AG04450 (cell line): ENCODE measurements at regions not wholly inside any gene's neighbourhood (a gene's known extent, or its start where the extent isn't known, plus 50 kb on each side); places are given as distances from the start of the nearest gene placed in this dataset.

Experiments used
- CTCF ChIA-PET: fragments of 300-600, 350-600 bp; formaldehyde crosslinking; extraction: SDS; loops from one replicate; lab custom pipeline; 2022; ENCODE audit warnings: antibody characterized with exemption, inconsistent platforms; lab: Charles Lee
- POLR2A ChIA-PET: fragments of 350-600 bp; formaldehyde crosslinking; extraction: SDS; loops from one replicate; lab custom pipeline; 2021; ENCODE audit warnings: antibody characterized with exemption, inconsistent platforms; lab: Yijun Ruan, JAX
- DNase-seq: peaks from one replicate; pipeline ENCODE4 v3.0.0-alpha.2; 2011; ENCODE audit warnings: low read depth, low spot score
- H3K27ac ChIP-seq: one replicate; pipeline ENCODE4 v1.5.1; 2012; ENCODE audit warnings: low read depth, low read length, control low read depth
- H3K27me3 ChIP-seq: one replicate; pipeline ENCODE4 v1.6.0; 2012; ENCODE audit warnings: low read length; ENCODE audit not compliant: control insufficient read depth, insufficient read depth
- H3K4me3 ChIP-seq: 2 replicates; pipeline ENCODE4 v1.5.1; 2011; ENCODE audit warnings: mild to moderate bottlenecking, low read depth, low read length, control low read depth
- H3K9me3 ChIP-seq: 2 replicates; pipeline ENCODE4 v1.5.1; 2012; ENCODE audit warnings: low read length; ENCODE audit not compliant: control insufficient read depth, insufficient read depth
- CTCF ChIP-seq: IDR thresholded peaks from 2 replicates; pipeline ENCODE4 v1.5.1; 2011; ENCODE audit warnings: low read depth, low read length, control low read depth, inconsistent platforms

GRCh38 chr13:105587786-105588185 lies 947.7 kb downstream of the EFNB2 start:
- ChIA-PET CTCF (no interaction called here), POLR2A (interaction anchor here (0.7 kb wide), 1 partner anchor 159 kb away, joined by 3 read pairs; no protein-coding TSS in a partner anchor)
- H3K27ac ChIP-seq: no peak overlapping the region
- no peaks in the 10 kb centered on the region for H3K9me3 ChIP-seq
- H3K4me3 ChIP-seq: no peak overlapping the region
- no peak for DNase-seq
- H3K27me3 ChIP-seq: no peaks in the 10 kb centered on the region
- no peak for TF ChIP-seq CTCF

DNA sequence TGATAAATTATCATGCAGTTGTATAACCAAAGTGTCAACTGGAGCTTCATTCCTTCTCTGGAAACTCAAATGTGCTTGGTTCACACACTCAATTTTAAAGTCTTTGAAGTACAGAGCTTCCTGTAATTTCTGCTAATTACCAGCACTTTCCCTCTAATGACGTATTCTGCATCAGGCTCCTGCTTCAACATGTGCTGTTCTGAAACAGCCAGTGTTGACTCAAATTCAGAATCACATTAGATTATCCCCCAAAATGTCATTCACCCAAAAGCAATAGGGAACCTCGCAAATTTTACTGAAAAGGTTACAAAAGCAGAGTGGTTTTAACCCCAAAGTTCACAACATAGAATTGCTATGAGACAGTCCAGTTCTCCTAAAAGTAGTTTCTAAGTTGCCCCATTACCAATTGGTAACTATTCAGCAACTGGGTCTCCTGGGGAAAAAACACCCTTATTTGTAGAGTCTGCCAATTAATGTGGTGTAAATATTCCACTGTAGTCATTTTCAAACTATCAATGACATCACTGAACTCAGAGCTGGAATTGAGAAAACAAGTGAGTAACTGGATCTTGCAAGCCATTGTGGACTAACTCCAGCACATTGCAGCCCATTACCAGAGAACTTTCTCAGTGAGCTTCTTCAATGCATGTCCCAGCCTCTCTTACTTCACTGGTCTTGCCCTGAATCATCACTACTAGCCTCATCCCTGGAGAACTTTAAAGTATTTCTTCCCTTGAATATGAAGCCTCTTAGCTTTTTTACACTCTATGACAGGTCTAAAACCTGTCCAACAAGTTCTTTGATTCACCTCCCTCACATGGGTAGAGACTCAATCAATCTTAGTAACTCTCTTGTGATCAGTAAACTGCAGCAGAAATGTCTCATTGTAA lies 955.4 kb downstream of the EFNB2 start:
- DNase-seq: no peak
- Histone ChIP-seq H3K27me3 (no peaks in the 10 kb centered on the region), H3K9me3 (no peaks in the 10 kb centered on the region), H3K27ac (no peak overlapping the region), H3K4me3 (no peak overlapping the region)
- ChIA-PET CTCF (no interaction called here), POLR2A (no interaction called here)
- no peak for TF ChIP-seq CTCF

DNA sequence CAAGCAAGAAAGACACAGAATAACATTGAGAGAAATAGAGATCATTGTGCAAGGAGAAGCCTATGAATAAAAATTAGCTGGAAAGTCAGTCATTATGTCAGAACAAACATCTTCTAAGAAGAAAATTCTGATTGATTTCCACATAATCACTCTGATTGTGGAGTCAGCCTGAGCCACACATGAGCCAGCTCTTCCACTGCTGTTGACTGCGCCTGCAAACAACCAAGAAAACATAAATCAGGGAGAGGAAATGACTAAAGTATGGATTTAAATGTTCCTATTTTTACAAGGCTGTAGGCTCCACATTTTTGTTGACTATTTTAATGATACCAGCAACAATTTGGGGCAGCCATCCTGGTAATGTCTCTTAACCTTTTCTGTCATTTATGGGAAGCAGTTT lies 962.3 kb downstream of the EFNB2 start:
- Histone ChIP-seq H3K9me3 (no peaks in the 10 kb centered on the region), H3K4me3 (no peak overlapping the region), H3K27me3 (no peaks in the 10 kb centered on the region), H3K27ac (no peak overlapping the region)
- TF ChIP-seq CTCF: no peak
- DNase-seq: no peak
- ChIA-PET POLR2A (no interaction called here), CTCF (no interaction called here)

DNA sequence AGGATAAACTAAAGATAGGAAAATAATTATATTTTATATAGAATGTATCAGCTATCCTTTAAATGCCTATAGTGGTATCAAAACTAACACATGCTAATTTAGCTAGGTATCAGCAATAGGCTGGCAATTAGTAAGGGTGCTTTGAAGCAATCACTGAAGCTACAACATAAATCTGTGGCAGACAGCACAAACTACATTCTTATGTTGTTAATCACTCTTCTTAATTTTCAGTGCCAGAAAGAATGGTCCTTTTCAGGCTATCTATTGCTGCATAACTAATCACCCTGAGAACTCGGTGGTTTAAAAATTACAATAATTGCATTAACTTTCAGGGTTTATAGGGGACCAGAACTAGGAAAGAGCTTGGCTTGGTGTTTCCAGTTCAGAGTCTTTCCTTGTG lies 963.1 kb downstream of the EFNB2 start:
- no peak for TF ChIP-seq CTCF
- Histone ChIP-seq H3K9me3 (no peaks in the 10 kb centered on the region), H3K27me3 (no peaks in the 10 kb centered on the region), H3K27ac (no peak overlapping the region), H3K4me3 (no peak overlapping the region)
- ChIA-PET CTCF (interaction anchor here (0.6 kb wide), 1 partner anchor 490 kb away, joined by 8 read pairs; no protein-coding TSS in a partner anchor), POLR2A (no interaction called here)
- no peak for DNase-seq

DNA sequence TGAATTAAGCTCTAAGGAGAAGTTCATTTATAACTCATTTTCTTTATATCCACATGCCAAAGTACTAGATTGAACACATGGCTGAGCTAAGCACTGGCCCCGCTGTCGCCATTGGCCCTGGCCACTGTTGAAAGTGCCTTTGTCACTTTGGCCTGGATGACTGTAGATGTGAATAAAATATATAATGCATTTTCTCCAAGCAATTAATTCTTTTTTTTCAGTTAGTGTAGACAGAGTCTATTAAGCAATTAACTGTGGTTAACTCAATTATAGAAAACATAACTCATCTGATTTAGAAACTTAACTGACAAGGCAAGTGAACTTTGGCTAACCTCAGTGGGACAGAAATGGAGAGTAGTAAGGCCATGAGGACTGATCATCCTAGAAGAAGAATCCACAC lies 965.6 kb downstream of the EFNB2 start:
- H3K27ac ChIP-seq: no peak overlapping the region
- no peak for TF ChIP-seq CTCF
- ChIA-PET CTCF (interaction anchor here (0.7 kb wide), 1 partner anchor 1936 kb away, joined by 3 read pairs; no protein-coding TSS in a partner anchor), POLR2A (no interaction called here)
- no peak overlapping the region for H3K4me3 ChIP-seq
- DNase-seq: no peak
- no peaks in the 10 kb centered on the region for H3K9me3 ChIP-seq
- no peaks in the 10 kb centered on the region for H3K27me3 ChIP-seq
